HT-29 (cell line): ENCODE measurements at regions not wholly inside any gene's neighbourhood (a gene's known extent, or its start where the extent isn't known, plus 50 kb on each side); places are given as distances from the start of the nearest gene placed in this dataset.
"Not testable (repeated sequence)": the region's sequence is repeated elsewhere in the genome, so short reads cannot be mapped to it uniquely, and the experiment has no call there.

ENCODE experiments used
- DNase-seq: peaks from one replicate; pipeline ENCODE4 v3.0.0-alpha.2; 2015; ENCODE audit warnings: low spot score

DNA sequence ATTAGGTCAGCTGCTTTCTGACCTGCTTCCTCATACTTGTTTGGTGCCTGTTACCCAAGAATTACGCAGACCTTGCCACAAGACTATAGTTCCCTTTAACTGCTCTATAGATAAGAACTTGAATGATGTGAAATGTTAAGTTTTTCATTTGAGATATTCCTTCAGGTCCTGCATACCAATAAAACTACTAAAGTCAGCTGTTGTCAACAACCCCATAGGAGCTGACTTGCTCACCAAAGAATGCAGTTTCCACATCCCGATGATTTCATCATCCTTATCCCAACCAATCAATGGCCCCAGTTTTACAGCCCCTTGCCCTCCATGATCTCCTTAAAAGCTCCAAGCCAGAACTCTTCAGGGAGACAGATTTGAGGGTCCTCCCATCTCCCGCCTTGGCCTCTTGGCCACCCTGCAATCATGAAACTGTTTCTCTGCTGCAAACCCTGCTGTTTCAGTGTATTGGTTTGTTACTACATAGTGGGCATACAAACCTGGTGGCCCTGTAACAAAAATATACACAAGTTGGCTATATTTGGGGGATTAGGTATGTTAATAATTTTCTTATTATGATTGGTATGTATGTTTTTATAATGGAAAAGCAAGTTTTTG, 396.3 kb upstream of the CHST9 start:
- DNase-seq: no peak

DNA sequence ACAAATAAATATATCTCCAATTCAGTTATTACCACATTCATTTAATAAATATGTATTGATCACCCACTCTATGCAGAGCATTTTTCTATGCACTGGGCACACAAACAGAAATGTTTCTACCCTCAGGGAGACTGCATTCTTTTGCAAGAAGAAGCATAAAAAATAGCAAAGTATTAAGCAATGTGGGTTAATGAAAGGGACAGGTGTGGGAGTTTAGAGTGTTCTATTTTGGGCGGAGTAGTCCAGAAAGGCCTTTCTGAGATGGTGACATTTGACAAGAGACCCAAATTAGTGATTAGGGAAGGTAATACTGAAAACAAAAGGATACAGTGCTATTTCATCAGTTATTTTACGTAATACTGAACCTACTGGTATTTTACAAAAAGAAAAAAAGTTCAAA, 394.3 kb upstream of the CHST9 start:
- no peak for DNase-seq

DNA sequence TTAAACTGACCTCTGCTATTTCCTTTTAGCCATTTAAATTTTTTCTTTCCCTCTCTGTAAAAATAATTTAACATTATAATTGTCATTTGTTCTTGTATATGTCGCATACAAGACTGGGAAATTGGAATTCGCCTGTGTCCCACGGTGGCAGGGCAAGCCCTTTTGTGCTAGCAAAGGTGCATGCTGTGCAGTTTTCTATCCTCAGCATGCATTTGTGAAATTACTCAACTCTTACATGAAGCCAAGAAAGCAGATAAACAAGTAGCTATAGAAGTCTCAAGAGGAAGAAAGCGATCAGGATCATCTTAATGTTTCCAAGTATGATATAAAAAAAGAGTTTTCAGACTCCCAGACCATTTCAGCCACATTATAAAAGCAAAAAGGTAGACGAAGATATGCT, 392.6 kb upstream of the CHST9 start:
- DNase-seq: no peak

DNA sequence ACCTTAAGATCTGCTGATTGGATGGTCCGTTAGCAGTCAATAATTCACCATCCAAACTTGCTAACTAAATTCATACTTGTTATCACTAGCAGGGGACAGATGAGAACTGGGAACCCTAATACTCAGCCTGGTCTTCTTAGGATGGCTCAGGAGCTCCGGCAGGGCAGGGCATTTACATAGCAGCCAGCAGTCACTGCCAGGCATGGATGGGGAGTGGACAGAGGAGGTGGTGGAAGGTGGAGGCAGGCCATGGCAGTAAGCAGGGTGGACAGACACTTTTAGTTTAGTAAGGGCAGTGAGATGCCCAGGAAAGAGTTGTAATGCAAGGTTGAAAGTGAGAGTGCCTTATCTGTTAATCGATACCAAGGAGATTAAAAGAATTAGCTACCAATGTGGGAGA, 392.2 kb upstream of the CHST9 start:
- no peak for DNase-seq

DNA sequence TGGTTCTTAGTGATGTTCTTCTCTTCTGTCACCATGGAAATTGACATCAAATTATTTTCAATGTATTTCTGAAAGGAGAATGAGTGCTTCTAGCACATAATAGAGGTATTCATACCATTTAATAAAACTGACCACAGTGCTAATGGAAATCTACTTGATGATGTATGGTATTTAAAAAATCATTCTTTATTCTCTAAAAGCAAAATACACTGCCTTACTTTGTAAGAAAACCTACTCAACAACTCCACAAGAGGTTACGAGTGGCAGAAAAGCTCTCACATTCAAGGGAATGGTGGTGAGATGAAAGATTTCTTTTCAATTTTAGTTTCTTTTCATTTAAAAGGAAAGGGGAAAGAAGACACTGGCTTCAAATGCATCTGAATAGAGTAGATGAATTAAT, 382.3 kb upstream of the CHST9 start:
- no peak for DNase-seq

DNA sequence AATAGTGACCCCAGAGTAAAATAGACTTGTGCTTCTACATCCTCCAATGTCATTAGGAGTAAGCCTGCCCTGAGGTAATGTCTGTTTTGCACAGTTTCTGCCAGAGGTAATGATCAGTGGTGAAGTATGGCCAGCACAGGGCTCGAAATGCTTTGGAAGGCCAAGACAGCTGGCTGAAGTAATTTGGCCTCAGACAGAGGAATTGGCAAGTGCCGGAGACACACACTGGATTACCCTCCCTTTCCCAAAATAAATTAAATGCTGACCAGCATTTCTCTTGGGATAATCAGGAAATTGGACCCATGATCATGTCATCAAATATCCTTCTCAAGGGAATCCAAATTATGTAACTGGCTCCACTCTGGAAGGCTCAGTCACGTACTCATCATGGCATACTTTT, 379.0 kb upstream of the CHST9 start:
- no peak for DNase-seq

DNA sequence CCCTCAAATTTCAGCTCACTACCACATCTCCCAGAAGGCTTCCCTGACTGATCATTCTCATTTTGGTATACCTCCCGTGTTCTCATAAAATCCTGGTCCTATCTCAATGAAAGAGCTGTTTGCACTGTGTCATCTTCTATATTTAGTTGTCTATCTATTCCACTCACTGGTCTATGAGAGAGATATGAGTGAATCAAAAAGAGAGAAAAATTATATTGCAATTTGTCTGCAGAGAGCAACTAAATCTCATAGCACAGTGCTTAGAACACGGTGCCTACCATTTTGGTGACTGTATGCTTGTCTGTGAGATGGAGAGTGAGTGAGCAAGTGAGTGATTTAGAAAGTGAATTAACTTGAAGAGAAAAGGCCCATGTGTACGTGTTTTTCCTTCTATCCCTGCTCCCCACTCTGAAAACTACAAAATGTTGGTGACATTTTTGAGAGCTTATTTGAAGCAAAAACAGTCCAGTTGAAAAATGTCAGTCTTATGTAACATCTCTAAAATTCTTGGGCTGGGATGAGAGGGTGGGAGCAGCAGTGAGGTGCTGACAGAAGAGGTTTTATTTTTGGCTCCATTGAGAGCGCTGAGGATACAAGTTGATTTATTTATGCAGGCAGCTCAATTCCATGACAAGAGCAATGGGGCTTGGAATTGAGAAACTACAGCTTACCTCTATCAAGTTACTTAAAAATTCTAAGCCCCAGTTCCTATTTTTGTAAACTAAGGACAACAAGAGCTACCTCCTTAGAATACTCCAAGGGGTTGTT, 373.5 kb upstream of the CHST9 start:
- no peak for DNase-seq

DNA sequence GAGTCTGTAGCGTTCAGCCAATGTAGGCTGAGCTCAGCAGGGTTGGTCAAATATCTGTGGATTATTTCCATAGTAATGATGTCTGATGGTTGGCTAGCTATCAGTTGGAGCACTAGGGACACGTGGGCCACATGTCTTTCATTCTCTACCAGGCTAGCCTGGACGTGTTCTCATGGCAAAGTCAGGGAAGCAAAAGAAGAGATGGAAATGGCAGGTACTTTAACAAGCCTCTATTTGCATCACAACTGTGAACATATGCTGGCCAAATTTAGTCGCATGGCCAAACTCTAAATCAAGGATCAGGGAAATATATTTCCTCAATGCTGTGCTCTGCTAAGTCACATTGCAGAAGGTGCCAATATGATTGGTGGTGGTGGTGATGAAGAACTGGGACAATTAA, 371.6 kb upstream of the CHST9 start:
- DNase-seq: no peak

DNA sequence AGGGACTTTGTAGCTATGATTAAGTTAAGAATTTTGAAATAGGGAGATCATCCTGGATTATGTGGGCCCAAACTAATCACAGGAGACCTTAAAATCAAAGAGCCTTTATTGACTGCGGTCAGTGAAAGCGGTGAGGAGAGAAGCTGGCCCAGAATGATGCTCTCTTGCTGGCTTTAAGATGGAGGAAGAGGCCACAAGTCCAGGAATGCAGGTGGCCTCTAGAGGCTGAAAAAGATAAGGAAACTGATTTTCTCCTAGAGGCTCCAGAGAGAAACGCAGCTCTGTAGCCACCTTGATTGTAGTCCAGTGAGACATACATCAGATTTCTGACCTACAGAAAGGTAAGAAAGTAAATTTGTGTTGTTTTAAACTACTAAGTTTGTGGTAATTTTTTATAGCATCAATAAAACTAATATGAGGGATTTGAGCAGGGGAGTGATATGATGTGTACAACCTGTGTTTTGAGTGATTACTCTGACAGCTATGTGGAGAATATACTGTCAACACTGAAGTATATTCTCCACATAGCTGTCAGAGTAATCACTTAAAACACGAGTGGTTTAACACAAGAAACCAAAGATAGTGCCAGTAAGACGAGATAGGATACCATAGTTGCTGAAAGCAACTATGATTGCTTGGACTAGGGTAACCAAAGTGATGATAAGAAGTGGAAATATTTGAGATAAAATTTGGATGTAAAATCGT, 364.4 kb upstream of the CHST9 start:
- DNase-seq: no peak

DNA sequence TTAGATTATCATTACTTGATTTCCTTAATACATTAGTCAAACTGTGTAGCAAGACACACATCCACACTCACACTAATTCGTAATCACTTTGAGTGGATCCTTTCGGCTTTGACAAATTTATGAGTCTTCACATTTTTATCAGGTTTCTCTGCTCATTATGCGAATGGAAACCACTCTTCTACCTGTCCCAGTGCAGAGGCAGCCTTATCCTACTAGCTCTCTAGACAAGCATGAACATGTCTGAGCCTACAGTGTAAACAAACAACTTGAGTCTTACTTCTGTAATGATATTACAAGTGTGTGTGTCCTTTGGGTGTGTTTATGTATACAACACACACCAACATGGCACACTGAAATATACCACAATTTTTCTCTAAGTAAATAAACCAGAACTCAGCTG, 361.9 kb upstream of the CHST9 start:
- DNase-seq: no peak

DNA sequence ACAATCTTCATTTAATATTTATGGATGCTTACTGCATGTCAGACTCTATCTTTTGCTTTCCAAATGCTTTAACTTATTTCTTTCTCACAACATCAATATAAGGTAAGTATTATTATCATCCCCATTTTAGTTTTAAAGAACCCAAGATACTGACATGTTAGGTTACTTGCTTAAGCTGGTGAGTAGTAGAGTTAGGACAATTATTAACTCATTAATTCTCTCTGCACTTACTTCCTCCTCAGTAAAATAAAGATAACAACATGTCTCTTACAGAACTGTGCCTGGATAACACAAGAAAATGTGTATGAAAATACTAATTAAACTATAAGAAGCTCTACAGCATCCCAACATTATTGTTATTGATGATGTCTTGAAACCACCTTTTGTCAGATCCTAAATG, 359.1 kb upstream of the CHST9 start:
- DNase-seq: no peak

DNA sequence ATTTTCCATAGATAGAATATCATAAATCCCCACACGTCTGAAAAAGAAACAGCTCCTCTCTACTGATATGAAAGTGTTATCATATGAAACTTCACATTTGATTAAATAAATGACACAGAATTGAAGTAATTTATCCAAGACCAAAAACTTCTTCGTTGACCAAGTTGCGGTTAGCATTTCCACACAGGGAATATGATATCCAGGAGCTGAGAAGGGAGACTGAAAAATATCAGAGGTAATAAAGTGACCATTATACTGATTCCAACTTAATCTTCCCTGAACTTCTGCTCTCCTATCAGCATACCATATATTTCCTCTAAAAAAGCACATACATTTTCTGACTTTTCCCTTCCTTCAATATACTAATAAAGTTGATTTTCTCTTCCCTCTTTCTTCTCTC, 356.2 kb upstream of the CHST9 start:
- DNase-seq: no peak

DNA sequence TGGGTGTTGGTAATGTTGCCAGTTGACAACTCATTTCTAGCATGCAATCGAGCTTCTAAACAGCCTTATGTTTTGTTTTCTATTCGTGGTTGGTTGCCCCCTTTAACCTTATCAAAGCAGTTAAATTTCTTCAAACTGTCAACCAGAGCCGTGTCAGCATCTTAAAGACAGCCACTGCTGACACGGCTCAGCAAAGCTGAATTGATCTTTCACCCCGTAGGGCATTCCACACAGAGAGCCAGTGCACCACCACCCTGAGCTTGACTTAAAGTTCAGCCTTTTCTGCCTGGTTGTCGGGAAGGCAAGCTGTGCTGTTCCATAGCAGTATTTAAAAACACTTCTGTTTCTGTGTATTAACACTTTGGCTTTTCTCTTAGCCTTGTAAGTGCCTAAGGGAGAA, 355.0 kb upstream of the CHST9 start:
- no peak for DNase-seq

DNA sequence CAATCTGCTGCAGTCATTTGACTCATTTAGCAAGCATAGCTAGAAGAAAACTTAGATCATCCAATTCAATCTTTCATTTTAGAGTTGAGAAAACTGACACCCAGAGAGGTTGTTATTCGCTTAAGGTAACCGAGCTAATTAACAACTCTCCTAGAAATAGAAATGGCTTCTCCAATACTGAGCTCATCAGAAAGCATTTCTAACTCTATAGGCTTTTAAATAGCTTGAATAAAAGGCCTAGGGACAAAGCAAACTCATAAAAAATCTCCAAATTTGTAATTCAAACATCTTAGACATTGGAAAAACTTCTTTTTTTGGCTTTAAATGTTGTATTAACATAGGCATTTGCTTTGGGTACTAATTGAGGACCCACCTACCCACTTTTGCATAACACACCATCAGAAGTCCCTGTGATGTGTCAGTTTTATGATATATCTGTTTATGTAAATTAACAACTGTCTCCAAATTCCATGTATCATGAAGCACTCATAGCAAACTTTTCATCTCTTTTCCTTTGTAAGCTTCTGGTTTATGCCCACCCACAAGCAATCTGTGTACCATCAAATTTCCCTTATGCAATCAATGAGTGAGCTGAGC, 343.9 kb upstream of the CHST9 start:
- no peak for DNase-seq

DNA sequence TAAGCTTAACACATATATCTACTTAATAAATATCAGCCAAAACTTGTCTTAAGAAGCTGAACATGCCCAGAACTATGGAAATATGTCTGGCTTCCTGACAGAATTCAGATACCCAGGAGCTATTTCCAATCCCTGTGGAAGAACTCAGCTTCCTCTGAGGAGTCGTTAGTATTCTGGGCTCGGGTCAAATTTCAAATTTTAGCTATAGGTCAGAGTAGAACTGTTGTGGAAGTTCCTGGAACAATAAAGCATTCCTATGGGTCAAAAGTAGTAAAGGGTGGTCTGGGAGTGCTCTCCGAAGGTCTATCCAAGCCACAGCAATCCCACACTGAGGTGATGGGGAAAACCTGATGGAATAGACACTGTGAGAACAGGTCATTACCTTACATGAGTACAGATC, 342.7 kb upstream of the CHST9 start:
- DNase-seq: no peak

DNA sequence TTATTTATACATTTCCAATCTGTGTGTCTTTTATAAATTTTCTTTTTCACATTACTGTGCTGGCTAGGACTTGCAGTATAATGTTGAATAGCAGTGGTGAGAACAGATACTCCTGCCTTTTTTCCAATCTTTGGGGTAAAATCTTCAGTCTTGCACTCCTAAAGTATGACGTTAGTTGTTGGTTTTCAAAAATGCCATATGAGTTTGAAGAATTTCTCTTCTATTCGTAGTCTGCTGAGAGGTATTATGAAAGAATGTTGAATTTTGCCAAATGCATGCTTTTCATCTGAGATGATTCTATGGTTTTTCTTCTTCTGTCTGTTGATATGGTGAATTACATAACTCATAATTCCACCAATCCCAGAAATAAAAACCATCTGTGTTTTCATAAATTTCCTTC, 335.3 kb upstream of the CHST9 start:
- DNase-seq: no peak

DNA sequence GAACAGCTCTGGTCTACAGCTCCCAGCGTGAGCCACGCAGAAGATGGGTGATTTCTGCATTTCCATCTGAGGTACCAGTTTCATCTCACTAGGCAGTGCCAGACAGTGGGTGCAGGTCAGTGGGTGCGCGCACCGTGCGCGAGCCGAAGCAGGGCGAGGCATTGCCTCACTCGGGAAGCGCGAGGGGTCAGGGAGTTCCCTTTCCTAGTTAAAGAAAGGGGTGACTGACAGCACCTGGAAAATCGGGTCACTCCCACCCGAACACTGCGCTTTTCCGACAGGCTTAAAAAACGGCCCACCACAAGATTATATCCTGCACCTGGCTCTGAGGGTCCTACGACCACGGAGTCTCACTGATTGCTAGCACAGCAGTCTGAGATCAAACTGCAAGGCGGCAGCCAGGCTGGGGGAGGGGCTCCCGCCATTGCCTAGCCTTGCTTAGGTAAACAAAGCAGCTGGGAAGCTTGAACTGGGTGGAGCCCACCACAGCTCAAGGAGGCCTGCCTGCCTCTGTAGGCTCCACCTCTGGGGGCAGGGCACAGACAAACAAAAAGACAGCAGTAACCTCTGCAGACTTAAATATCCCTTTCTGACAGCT, 325.0 kb upstream of the CHST9 start:
- DNase-seq: not testable (repeated sequence)

DNA sequence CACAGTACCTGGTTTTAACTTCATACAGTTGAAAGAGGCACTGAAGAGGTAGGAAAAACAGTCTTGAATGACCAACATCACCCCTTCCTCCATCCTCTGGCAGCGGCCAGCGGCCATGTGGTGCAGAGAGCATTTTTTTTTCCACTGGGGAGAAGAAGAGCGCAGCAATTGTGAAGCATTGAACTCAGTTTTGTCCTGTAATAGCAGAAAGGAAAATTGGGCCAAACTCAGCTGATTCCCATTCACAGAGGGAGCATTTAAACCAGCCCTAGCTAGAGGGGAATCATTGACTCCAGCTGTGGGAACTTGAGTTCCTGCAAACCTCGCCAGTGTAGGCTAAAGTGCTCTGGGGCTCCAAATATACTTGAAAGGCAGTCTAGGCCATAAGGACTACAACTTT, 316.6 kb upstream of the CHST9 start:
- DNase-seq: no peak

DNA sequence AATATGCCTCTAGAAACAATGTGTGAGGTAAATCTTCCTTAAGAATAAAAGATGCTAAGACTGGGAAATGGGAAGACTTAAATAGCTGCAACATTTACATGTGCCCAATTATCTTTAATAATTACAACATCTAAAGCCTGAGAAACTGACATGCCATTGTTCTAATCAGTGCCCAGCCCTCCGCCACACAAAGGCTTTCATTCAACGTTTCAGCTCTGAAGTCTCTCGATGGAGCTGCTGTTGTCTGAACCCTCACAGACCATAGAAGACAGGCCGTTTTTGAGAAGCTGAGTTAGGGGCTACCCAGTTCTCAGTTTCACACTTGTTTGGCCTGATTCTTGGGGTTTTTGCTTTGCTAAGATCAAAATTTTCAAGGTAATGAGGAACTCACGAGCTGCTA, 315.4 kb upstream of the CHST9 start:
- DNase-seq: no peak

DNA sequence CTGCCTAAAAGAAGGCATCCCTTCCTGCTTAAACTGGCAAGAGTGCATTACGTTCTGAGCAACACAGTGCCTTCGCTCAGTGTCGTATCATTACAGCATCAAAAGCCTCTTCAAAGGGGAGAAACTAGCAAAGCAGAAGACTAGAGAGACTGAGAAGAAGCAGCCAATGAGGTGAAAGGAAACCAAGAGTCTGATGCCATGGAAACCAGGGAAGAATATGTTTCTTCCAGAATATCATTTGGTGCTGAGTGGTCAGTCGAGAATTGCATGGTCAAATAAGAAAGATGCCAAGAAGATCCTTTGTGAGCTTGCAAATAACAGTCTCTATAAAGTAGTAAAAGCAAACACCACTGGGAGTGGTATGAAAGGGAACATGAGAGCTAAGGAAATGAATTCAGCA, 312.1 kb upstream of the CHST9 start:
- DNase-seq: no peak

DNA sequence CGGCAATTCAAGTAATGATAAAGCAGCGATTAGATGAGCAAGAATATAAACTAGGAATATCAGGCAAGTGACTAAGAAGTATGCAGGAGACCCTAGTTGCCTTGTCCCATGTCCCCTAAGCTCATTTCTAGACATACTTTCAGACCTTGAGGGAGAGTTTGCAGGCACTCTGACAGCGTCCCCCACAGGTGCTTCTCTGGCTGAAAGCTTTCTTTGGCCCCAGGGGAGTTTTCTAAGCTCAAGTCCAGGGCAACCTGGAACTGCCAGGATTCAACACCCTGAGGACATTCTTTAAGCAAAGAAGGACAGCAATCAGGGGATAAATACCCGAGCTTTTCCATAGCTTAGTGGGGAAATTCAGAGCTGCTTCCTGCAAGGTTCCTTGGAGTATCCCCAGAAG, 308.1 kb upstream of the CHST9 start:
- no peak for DNase-seq

DNA sequence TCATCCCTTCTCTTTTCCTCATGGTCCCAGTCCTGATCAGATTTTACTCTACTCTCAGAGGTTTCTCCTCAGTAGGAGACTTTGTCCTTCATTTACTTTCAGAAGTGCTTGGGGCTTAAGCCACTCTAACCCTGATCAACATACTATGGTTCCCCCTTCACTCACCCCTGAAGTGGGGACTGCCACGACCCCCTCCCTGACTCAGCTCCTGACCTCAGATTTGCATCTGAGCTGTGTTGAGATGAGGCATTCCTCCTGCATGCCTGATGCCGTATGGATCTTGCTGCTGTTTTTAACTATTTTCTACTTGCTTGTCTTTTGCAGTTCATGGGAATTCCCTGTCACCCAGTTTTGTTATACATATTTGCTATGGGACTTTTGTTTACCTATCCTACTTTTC, 306.7 kb upstream of the CHST9 start:
- no peak for DNase-seq
